Natural killer cell (primary cell): ENCODE measurements at regions not wholly inside any gene's neighbourhood (a gene's known extent, or its start where the extent isn't known, plus 50 kb on each side); places are given as distances from the start of the nearest gene placed in this dataset.

Experiments
- ATAC-seq, 3 donors: fragments of 150-1000 bp in 2 of 3; fragments of 200-7000 bp in 1 of 3; cut with Tn5 transposase; 1 replicate in 1 of 3; 2 replicates in 2 of 3; pipeline ENCODE4 v1.10.0; 2021; ENCODE audit warnings: mild to moderate bottlenecking in 2 of 3, moderate library complexity in 2 of 3
- DNase-seq, 2 donors: peaks; one replicate each; pipeline versions ENCODE4 v3.0.0 to v3.0.0-alpha.2; 2013 to 2021; ENCODE audit warnings: mixed read lengths in 1 of 2
- H3K27ac ChIP-seq: one replicate; pipeline ENCODE4 v1.5.1; 2013; ENCODE audit warnings: mild to moderate bottlenecking, low read length
- H3K27me3 ChIP-seq: one replicate; pipeline ENCODE4 v1.6.1; 2013; ENCODE audit warnings: low read length; ENCODE audit not compliant: control insufficient read depth, insufficient read depth
- H3K36me3 ChIP-seq: one replicate; pipeline ENCODE4 v1.6.1; 2013; ENCODE audit warnings: low read length; ENCODE audit not compliant: control insufficient read depth, insufficient read depth
- H3K4me1 ChIP-seq: one replicate; pipeline ENCODE4 v1.6.1; 2013; ENCODE audit warnings: low read length; ENCODE audit not compliant: control insufficient read depth, insufficient read depth
- H3K4me3 ChIP-seq: one replicate; pipeline ENCODE4 v1.5.1; 2013; ENCODE audit warnings: low read length
- H3K9me3 ChIP-seq: one replicate; pipeline ENCODE4 v1.6.1; 2013; ENCODE audit warnings: low read length; ENCODE audit not compliant: control insufficient read depth, insufficient read depth
- H3K27ac Mint-ChIP-seq, 2 donors: one replicate each; pipeline ENCODE4 v1.8.0; 2022; ENCODE audit warnings: mild to moderate bottlenecking in 2 of 2, mixed read lengths in 2 of 2, moderate library complexity in 1 of 2
- H3K27me3 Mint-ChIP-seq, 2 donors: one replicate each; pipeline ENCODE4 v1.8.0; 2022; ENCODE audit warnings: low read depth in 2 of 2, mixed read lengths in 2 of 2
- H3K36me3 Mint-ChIP-seq: one replicate; pipeline ENCODE4 v1.8.0; 2022; ENCODE audit warnings: mixed read lengths
- H3K4me1 Mint-ChIP-seq, 2 donors: one replicate each; pipeline ENCODE4 v1.8.0; 2022; ENCODE audit warnings: mixed read lengths in 2 of 2
- H3K4me3 Mint-ChIP-seq: one replicate; pipeline ENCODE4 v1.8.0; 2022; ENCODE audit warnings: mild to moderate bottlenecking, moderate library complexity, mixed read lengths
- H3K9me3 Mint-ChIP-seq, 2 donors: one replicate each; pipeline ENCODE4 v1.8.0; 2022; ENCODE audit warnings: mixed read lengths in 2 of 2
- CTCF ChIP-seq: fragments of 200-600 bp; IDR thresholded peaks from one replicate; pipeline ENCODE4 v1.8.0; 2022; ENCODE audit warnings: antibody characterized with exemption
- WGBS: methylation state at CpG from one replicate; pipeline ENCODE4 v1.1.7; 2013; ENCODE audit warnings: missing lambda C conversion rate; ENCODE audit not compliant: insufficient coverage; 5-methylcytosine and 5-hydroxymethylcytosine counted together
- intact Hi-C: fragments of 100-400 bp; cut with micrococcal nuclease; formaldehyde crosslinking; loops from one replicate; pipeline ENCODE4 v1.14.2; 2022

GRCh38 chr2:16290311-16291020 is 350.1 kb downstream of the MYCN start:
- Histone ChIP-seq H3K36me3 (no peaks in the 10 kb centered on the region), H3K27ac (no peak overlapping the region), H3K27me3 (no peaks in the 10 kb centered on the region), H3K9me3 (no peaks in the 10 kb centered on the region), H3K4me1 (no peaks in the 10 kb centered on the region), H3K4me3 (no peak overlapping the region)
- H3K9me3 Mint-ChIP-seq: no peaks in the 10 kb centered on the region
- H3K27me3 Mint-ChIP-seq: peaks cover 0 to 6% of the 10 kb centered on the region in 2 donors
- TF ChIP-seq CTCF: no peak
- no peak overlapping the region for H3K4me3 Mint-ChIP-seq
- ATAC-seq: no peak
- intact Hi-C loops: no loop called here
- H3K36me3 Mint-ChIP-seq: no peaks in the 10 kb centered on the region
- WGBS: 84% methylated on average over 4 of the region's 8 CpGs
- no peak overlapping the region for H3K27ac Mint-ChIP-seq
- DNase-seq: no peak
- no peaks in the 10 kb centered on the region for H3K4me1 Mint-ChIP-seq

GRCh38 chr2:16288371-16289112 is 348.2 kb downstream of the MYCN start:
- WGBS: 89% methylated on average over 2 of the region's 3 CpGs
- Mint-ChIP-seq H3K27ac (no peak overlapping the region), H3K4me1 (no peaks in the 10 kb centered on the region), H3K36me3 (no peaks in the 10 kb centered on the region), H3K27me3 (peaks cover 0 to 6% of the 10 kb centered on the region in 2 donors), H3K4me3 (no peak overlapping the region), H3K9me3 (no peaks in the 10 kb centered on the region)
- Histone ChIP-seq H3K4me3 (no peak overlapping the region), H3K27me3 (no peaks in the 10 kb centered on the region), H3K4me1 (no peaks in the 10 kb centered on the region), H3K36me3 (no peaks in the 10 kb centered on the region), H3K9me3 (no peaks in the 10 kb centered on the region), H3K27ac (no peak overlapping the region)
- ATAC-seq (no peak), DNase-seq (no peak)
- no peak for TF ChIP-seq CTCF
- intact Hi-C loops: no loop called here

GRCh38 chr2:16287831-16288230 is 347.5 kb downstream of the MYCN start:
- Histone ChIP-seq H3K27ac (no peak overlapping the region), H3K9me3 (no peaks in the 10 kb centered on the region), H3K36me3 (no peaks in the 10 kb centered on the region), H3K4me3 (no peak overlapping the region), H3K27me3 (no peaks in the 10 kb centered on the region), H3K4me1 (no peaks in the 10 kb centered on the region)
- ATAC-seq: no peak
- no peak overlapping the region for H3K27ac Mint-ChIP-seq
- peaks cover 3 to 6% of the 10 kb centered on the region in 2 donors for H3K27me3 Mint-ChIP-seq
- intact Hi-C loops: no loop called here
- TF ChIP-seq CTCF: no peak
- 87% methylated on average over 3 of the region's 3 CpGs for WGBS
- no peaks in the 10 kb centered on the region for H3K9me3 Mint-ChIP-seq
- H3K36me3 Mint-ChIP-seq: no peaks in the 10 kb centered on the region
- no peak for DNase-seq
- H3K4me1 Mint-ChIP-seq: no peaks in the 10 kb centered on the region
- no peak overlapping the region for H3K4me3 Mint-ChIP-seq
